ENCODE measurements at regions not wholly inside any gene's neighbourhood (a gene's known extent, or its start where the extent isn't known, plus 50 kb on each side); places are given as distances from the start of the nearest gene placed in this dataset.
"Not testable (repeated sequence)": the region's sequence is repeated elsewhere in the genome, so short reads cannot be mapped to it uniquely, and the experiment has no call there.

DNA sequence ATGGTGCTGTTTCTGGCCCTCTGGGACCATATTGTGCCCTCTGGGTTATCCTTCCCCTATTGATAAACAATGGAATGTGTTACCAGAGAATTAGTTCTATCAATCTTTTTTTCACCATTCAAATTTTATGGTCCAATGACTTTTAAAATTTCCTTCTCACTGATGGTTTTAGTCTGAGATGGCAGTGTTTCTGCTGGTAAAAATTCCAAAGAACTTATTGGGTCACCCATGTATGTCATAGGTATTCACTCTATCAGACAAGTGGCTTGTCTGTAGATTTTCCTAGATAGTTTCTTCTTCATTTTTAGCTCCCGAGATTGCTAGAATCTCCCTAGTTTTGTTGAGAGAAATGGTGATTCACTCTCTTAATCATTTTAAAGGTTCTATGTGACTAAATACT lies 357.2 kb upstream of the RGS17 start:
- Histone ChIP-seq H3K36me3 (ENCODE audit: control insufficient read depth in 2 of 2, insufficient read depth in 2 of 2, low read length in 1 of 2) (no peaks in the 10 kb centered on the region), H3K9me3 (ENCODE audit: control insufficient read depth in 2 of 2, insufficient read depth in 1 of 2, low read length in 1 of 2) (no peaks in the 10 kb centered on the region), H3K27ac (ENCODE audit: low read depth in 1 of 2, low read length in 1 of 2) (no peak overlapping the region), H3K27me3 (ENCODE audit: control insufficient read depth in 2 of 2, insufficient read depth in 1 of 2, low read length in 1 of 2) (no peaks in the 10 kb centered on the region), H3K4me1 (ENCODE audit: control insufficient read depth in 2 of 2, insufficient read depth in 2 of 2, low read length in 2 of 2) (no peaks in the 10 kb centered on the region), H3K4me3 (ENCODE audit: low read length in 2 of 2) (no peak overlapping the region)
- DNase-seq (ENCODE audit: low read depth in 6 of 9, low spot score in 9 of 9): no peak
- 100% methylated on average over 1 of the region's 1 CpG for WGBS

DNA sequence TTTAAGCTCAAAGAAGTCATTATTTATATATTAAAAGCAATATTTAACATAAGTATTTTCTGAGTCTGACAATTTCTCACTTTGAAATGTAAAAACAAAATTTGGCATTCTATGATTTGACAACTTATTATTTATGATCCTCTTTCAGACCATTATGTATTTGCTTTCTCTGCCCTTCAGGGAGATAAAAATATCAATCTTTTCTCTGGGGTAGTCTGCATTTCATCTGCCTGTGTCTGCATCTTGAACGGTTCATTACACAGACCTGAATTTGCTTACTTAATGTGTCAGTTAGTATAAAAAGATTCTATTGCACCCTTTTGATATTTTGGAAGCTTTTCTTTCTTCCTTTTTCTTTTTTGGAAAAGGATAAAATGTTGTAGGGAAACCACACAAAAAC lies 354.0 kb upstream of the RGS17 start:
- no peaks in the 10 kb centered on the region for H3K9me3 ChIP-seq (ENCODE audit: control insufficient read depth in 2 of 2, insufficient read depth in 1 of 2, low read length in 1 of 2)
- no peaks in the 10 kb centered on the region for H3K27me3 ChIP-seq (ENCODE audit: control insufficient read depth in 2 of 2, insufficient read depth in 1 of 2, low read length in 1 of 2)
- H3K4me3 ChIP-seq (ENCODE audit: low read length in 2 of 2): no peak overlapping the region
- H3K36me3 ChIP-seq (ENCODE audit: control insufficient read depth in 2 of 2, insufficient read depth in 2 of 2, low read length in 1 of 2): no peaks in the 10 kb centered on the region
- whole genome bisulfite sequencing: 91% methylated on average over 1 of the region's 1 CpG
- no peak overlapping the region for H3K27ac ChIP-seq (ENCODE audit: low read depth in 1 of 2, low read length in 1 of 2)
- no peak for DNase-seq (ENCODE audit: low read depth in 6 of 9, low spot score in 9 of 9)
- H3K4me1 ChIP-seq (ENCODE audit: control insufficient read depth in 2 of 2, insufficient read depth in 2 of 2, low read length in 2 of 2): no peaks in the 10 kb centered on the region

DNA sequence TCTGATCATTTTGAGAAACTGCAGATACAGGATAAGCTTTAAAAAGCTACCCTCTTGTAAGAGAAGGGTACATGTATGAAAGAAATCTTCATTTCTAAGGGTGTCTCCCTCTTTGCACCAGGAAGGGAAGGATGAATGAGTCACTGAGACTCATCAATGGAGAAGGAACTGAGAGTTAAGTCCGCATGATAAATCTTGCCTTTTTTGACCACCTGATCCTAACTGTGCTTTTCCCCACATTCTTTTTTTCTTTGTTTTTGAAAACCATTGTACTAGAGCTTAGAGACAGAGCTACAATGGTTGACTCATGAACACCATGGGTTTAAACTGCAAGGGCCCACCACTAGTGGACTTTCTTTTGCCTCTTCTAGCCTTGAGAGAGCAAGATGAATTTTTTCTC lies 353.0 kb upstream of the RGS17 start:
- Histone ChIP-seq H3K4me1 (ENCODE audit: control insufficient read depth in 2 of 2, insufficient read depth in 2 of 2, low read length in 2 of 2) (no peaks in the 10 kb centered on the region), H3K4me3 (ENCODE audit: low read length in 2 of 2) (no peak overlapping the region), H3K27ac (ENCODE audit: low read depth in 1 of 2, low read length in 1 of 2) (no peak overlapping the region), H3K27me3 (ENCODE audit: control insufficient read depth in 2 of 2, insufficient read depth in 1 of 2, low read length in 1 of 2) (no peaks in the 10 kb centered on the region), H3K9me3 (ENCODE audit: control insufficient read depth in 2 of 2, insufficient read depth in 1 of 2, low read length in 1 of 2) (no peaks in the 10 kb centered on the region), H3K36me3 (ENCODE audit: control insufficient read depth in 2 of 2, insufficient read depth in 2 of 2, low read length in 1 of 2) (no peaks in the 10 kb centered on the region)
- 95% methylated on average over 1 of the region's 1 CpG for WGBS
- DNase-seq (ENCODE audit: low read depth in 6 of 9, low spot score in 9 of 9): no peak

DNA sequence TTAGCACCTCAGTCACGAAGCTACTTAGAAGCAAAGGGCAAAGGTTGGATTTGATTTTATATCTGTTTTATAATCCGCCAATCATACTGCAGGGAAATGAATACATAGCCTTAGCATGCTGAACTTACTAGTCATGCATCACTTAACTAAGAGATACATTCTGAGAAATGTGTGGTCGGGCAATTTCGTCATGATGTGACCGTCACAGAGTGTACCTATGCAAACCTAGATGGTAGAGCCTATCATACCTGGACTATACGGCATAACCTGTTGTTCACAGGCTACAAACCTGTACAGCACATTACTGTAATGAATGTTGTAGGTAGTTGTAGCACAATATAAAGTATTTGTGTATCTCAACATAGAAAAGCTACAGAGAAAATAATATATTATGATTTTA lies 345.2 kb upstream of the RGS17 start:
- 82% methylated on average over 6 of the region's 6 CpGs for WGBS
- Histone ChIP-seq H3K4me1 (ENCODE audit: control insufficient read depth in 2 of 2, insufficient read depth in 2 of 2, low read length in 2 of 2) (no peaks in the 10 kb centered on the region), H3K4me3 (ENCODE audit: low read length in 2 of 2) (no peak overlapping the region), H3K9me3 (ENCODE audit: control insufficient read depth in 2 of 2, insufficient read depth in 1 of 2, low read length in 1 of 2) (no peaks in the 10 kb centered on the region), H3K27me3 (ENCODE audit: control insufficient read depth in 2 of 2, insufficient read depth in 1 of 2, low read length in 1 of 2) (no peaks in the 10 kb centered on the region), H3K27ac (ENCODE audit: low read depth in 1 of 2, low read length in 1 of 2) (no peak overlapping the region), H3K36me3 (ENCODE audit: control insufficient read depth in 2 of 2, insufficient read depth in 2 of 2, low read length in 1 of 2) (no peaks in the 10 kb centered on the region)
- DNase-seq (ENCODE audit: low read depth in 6 of 9, low spot score in 9 of 9): no peak

DNA sequence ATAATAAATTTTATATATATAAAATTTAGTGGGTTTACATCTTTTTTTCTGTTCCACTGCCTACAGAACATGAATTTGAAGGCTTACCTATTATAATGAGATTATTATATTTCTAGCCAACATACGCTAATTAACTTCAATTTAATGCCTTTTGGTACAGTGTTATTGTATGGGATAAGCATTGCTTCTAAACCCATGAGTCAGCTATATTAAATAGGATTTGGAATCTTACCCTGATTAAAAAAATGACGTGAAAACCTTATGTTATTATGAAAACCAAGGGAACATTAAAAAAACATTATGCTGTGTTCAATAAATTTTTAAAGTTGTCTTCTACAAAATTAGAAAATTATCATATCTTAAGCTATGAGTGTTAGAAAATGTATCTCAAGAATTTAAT lies 334.0 kb upstream of the RGS17 start:
- H3K9me3 ChIP-seq (ENCODE audit: control insufficient read depth in 2 of 2, insufficient read depth in 1 of 2, low read length in 1 of 2): no peaks in the 10 kb centered on the region
- H3K4me3 ChIP-seq (ENCODE audit: low read length in 2 of 2): no peak overlapping the region
- H3K36me3 ChIP-seq (ENCODE audit: control insufficient read depth in 2 of 2, insufficient read depth in 2 of 2, low read length in 1 of 2): no peaks in the 10 kb centered on the region
- H3K27me3 ChIP-seq (ENCODE audit: control insufficient read depth in 2 of 2, insufficient read depth in 1 of 2, low read length in 1 of 2): no peaks in the 10 kb centered on the region
- no peaks in the 10 kb centered on the region for H3K4me1 ChIP-seq (ENCODE audit: control insufficient read depth in 2 of 2, insufficient read depth in 2 of 2, low read length in 2 of 2)
- DNase-seq (ENCODE audit: low read depth in 6 of 9, low spot score in 9 of 9): no peak
- no peak overlapping the region for H3K27ac ChIP-seq (ENCODE audit: low read depth in 1 of 2, low read length in 1 of 2)
- WGBS: 95% methylated on average over 2 of the region's 2 CpGs

DNA sequence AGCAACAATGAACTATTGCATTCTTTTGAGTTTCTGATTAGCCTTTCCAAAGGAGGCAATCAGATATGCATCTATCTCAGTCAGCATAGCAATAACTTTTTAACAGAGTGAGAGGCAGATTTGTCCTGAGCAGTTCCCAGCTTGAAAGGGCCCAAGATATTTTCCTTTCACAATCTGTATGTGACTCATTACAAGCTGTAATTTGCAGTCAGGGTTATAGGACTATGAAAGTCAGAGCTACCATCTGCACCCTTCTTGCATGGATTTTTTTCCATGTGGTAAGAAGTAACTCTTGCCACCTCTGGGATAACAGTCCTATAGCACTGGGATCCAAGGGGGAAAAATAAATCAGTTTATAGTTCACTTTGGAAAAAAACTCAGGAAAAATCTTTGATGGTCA lies 318.2 kb upstream of the RGS17 start:
- Histone ChIP-seq H3K4me1 (ENCODE audit: control insufficient read depth in 2 of 2, insufficient read depth in 2 of 2, low read length in 2 of 2) (no peaks in the 10 kb centered on the region), H3K36me3 (ENCODE audit: control insufficient read depth in 2 of 2, insufficient read depth in 2 of 2, low read length in 1 of 2) (no peaks in the 10 kb centered on the region), H3K9me3 (ENCODE audit: control insufficient read depth in 2 of 2, insufficient read depth in 1 of 2, low read length in 1 of 2) (peaks cover 0 to 4% of the 10 kb centered on the region in 2 donors), H3K27ac (ENCODE audit: low read depth in 1 of 2, low read length in 1 of 2) (no peak overlapping the region), H3K4me3 (ENCODE audit: low read length in 2 of 2) (no peak overlapping the region), H3K27me3 (ENCODE audit: control insufficient read depth in 2 of 2, insufficient read depth in 1 of 2, low read length in 1 of 2) (no peaks in the 10 kb centered on the region)
- no peak for DNase-seq (ENCODE audit: low read depth in 6 of 9, low spot score in 9 of 9)

DNA sequence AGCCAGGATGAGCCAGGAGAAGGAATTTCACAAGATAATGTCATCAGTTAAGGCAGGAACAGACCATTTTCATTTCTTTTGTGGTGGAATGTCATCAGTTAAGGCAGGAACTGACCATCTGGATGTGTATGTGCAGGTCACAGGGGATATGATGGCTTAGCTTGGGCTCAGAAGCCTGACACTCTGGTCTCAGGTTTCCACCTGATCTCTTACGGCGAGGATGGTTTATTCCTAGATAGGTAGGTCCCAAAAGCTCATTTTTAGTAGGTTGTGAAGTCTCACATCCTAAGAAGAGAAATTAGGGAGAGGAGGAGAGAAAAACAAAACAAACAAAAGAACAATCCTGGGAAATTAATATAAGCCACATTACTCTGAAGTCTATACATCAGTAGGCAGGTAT lies 311.7 kb upstream of the RGS17 start:
- not testable (repeated sequence) for H3K27ac ChIP-seq (ENCODE audit: low read depth in 1 of 2, low read length in 1 of 2); DNase-seq (ENCODE audit: low read depth in 6 of 9, low spot score in 9 of 9); H3K36me3 ChIP-seq (ENCODE audit: control insufficient read depth in 2 of 2, insufficient read depth in 2 of 2, low read length in 1 of 2); H3K4me1 ChIP-seq (ENCODE audit: control insufficient read depth in 2 of 2, insufficient read depth in 2 of 2, low read length in 2 of 2); H3K9me3 ChIP-seq (ENCODE audit: control insufficient read depth in 2 of 2, insufficient read depth in 1 of 2, low read length in 1 of 2); H3K4me3 ChIP-seq (ENCODE audit: low read length in 2 of 2); H3K27me3 ChIP-seq (ENCODE audit: control insufficient read depth in 2 of 2, insufficient read depth in 1 of 2, low read length in 1 of 2)
- WGBS: 52% methylated on average over 2 of the region's 2 CpGs

DNA sequence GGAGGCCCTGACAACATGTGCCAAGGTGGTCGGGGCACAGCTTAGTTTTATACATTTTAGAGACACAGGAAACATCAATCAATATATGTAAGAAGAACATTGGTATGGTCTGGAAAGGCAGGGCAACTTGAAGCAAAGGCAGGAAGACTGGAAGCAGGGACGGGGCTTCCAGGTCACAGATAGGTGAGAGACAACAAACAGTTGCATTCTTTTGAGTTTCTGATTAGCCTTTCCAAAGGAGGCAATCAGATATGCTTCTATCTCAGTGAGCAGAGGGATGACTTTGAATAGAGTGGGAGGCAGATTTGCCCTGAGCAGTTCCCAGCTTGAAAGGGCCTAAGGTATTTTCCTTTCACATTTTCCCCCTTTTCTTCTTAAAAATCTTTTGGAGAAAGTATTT lies 311.0 kb upstream of the RGS17 start:
- no peaks in the 10 kb centered on the region for H3K9me3 ChIP-seq (ENCODE audit: control insufficient read depth in 2 of 2, insufficient read depth in 1 of 2, low read length in 1 of 2)
- H3K36me3 ChIP-seq (ENCODE audit: control insufficient read depth in 2 of 2, insufficient read depth in 2 of 2, low read length in 1 of 2): no peaks in the 10 kb centered on the region
- WGBS: 30% methylated on average over 2 of the region's 2 CpGs
- no peak overlapping the region for H3K4me3 ChIP-seq (ENCODE audit: low read length in 2 of 2)
- no peak for DNase-seq (ENCODE audit: low read depth in 6 of 9, low spot score in 9 of 9)
- no peak overlapping the region for H3K27ac ChIP-seq (ENCODE audit: low read depth in 1 of 2, low read length in 1 of 2)
- no peaks in the 10 kb centered on the region for H3K4me1 ChIP-seq (ENCODE audit: control insufficient read depth in 2 of 2, insufficient read depth in 2 of 2, low read length in 2 of 2)
- H3K27me3 ChIP-seq (ENCODE audit: control insufficient read depth in 2 of 2, insufficient read depth in 1 of 2, low read length in 1 of 2): no peaks in the 10 kb centered on the region

DNA sequence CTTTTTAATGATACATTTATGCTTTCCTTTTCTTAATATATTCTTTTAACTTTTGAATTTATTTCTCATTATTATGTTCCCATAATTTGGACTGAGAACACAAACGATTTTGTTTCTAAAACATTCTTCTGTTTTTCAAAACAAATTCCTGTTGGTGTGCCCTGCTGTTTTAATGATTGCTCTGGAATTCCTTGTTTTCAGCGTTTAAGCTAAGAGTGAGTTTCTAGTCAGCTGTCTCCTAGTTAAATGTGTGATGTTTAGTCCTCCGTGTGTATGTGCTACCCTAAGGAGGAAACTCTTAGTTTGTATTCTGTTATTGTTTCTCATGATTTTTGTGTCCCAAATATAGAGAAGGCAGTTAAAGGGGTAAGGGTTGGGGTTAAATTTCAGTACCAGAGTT lies 306.1 kb upstream of the RGS17 start:
- WGBS: 26% methylated on average over 3 of the region's 3 CpGs
- H3K27me3 ChIP-seq (ENCODE audit: control insufficient read depth in 2 of 2, insufficient read depth in 1 of 2, low read length in 1 of 2): no peaks in the 10 kb centered on the region
- H3K4me1 ChIP-seq (ENCODE audit: control insufficient read depth in 2 of 2, insufficient read depth in 2 of 2, low read length in 2 of 2): no peaks in the 10 kb centered on the region
- no peak for DNase-seq (ENCODE audit: low read depth in 6 of 9, low spot score in 9 of 9)
- no peak overlapping the region for H3K27ac ChIP-seq (ENCODE audit: low read depth in 1 of 2, low read length in 1 of 2)
- no peaks in the 10 kb centered on the region for H3K36me3 ChIP-seq (ENCODE audit: control insufficient read depth in 2 of 2, insufficient read depth in 2 of 2, low read length in 1 of 2)
- no peaks in the 10 kb centered on the region for H3K9me3 ChIP-seq (ENCODE audit: control insufficient read depth in 2 of 2, insufficient read depth in 1 of 2, low read length in 1 of 2)
- H3K4me3 ChIP-seq (ENCODE audit: low read length in 2 of 2): no peak overlapping the region

DNA sequence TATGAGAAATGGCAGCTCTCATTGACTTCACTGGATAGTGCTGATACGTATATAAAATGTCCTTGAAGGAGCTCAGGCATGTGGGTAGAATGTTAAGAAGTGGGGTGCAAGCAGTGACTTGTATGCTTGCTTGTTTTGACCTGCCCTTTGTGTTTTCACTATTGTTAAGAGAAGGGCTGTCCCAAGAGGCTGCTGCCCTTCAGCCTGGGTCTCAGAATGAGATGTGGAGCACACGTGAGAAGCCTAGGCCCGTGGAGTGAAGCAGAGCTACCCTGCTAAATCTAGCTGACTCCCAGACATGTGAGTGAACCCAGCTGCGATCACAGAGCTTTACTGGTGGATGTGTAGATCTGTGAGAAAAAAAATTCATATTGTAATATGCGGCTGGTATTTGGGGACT lies 305.3 kb upstream of the RGS17 start:
- WGBS: 52% methylated on average over 5 of the region's 5 CpGs
- H3K9me3 ChIP-seq (ENCODE audit: control insufficient read depth in 2 of 2, insufficient read depth in 1 of 2, low read length in 1 of 2): no peaks in the 10 kb centered on the region
- H3K4me3 ChIP-seq (ENCODE audit: low read length in 2 of 2): no peak overlapping the region
- no peaks in the 10 kb centered on the region for H3K36me3 ChIP-seq (ENCODE audit: control insufficient read depth in 2 of 2, insufficient read depth in 2 of 2, low read length in 1 of 2)
- H3K4me1 ChIP-seq (ENCODE audit: control insufficient read depth in 2 of 2, insufficient read depth in 2 of 2, low read length in 2 of 2): no peaks in the 10 kb centered on the region
- H3K27me3 ChIP-seq (ENCODE audit: control insufficient read depth in 2 of 2, insufficient read depth in 1 of 2, low read length in 1 of 2): no peaks in the 10 kb centered on the region
- DNase-seq (ENCODE audit: low read depth in 6 of 9, low spot score in 9 of 9): no peak
- no peak overlapping the region for H3K27ac ChIP-seq (ENCODE audit: low read depth in 1 of 2, low read length in 1 of 2)

All from thymus (tissue), 11 donors.